Activated naive CD8-positive, alpha-beta T cell treated with anti-CD3 and anti-CD28 coated beads, Interleukin-2, amount 10 ng/mL, durations not matched to agents 7 days and 5 days (primary cell): ENCODE measurements at regions not wholly inside any gene's neighbourhood (a gene's known extent, or its start where the extent isn't known, plus 50 kb on each side); places are given as distances from the start of the nearest gene placed in this dataset.
"Not testable (repeated sequence)": the region's sequence is repeated elsewhere in the genome, so short reads cannot be mapped to it uniquely, and the experiment has no call there.

ENCODE experiments used
- ATAC-seq: fragments of 150-1000 bp; cut with Tn5 transposase; one replicate; pipeline ENCODE4 v1.10.0; 2021; ENCODE audit warnings: low read depth, moderate library complexity
- POLR2A ChIA-PET: fragments of 350-600 bp; sonication (Branson Sonifier 250); formaldehyde crosslinking; loops from one replicate; lab custom pipeline; 2021; ENCODE audit warnings: antibody characterized with exemption; lab: Charles Lee
- DNase-seq: peaks from one replicate; pipeline ENCODE4 v3.0.0; 2021
- H3K27ac Mint-ChIP-seq: one replicate; pipeline ENCODE4 v1.8.0; 2022; ENCODE audit warnings: mild to moderate bottlenecking, mixed read lengths
- H3K27me3 Mint-ChIP-seq: one replicate; pipeline ENCODE4 v1.8.0; 2022; ENCODE audit warnings: mild to moderate bottlenecking, moderate library complexity, mixed read lengths
- H3K36me3 Mint-ChIP-seq: one replicate; pipeline ENCODE4 v1.8.0; 2021; ENCODE audit warnings: mild to moderate bottlenecking, mixed read lengths
- H3K4me1 Mint-ChIP-seq: one replicate; pipeline ENCODE4 v1.8.0; 2021; ENCODE audit warnings: mixed read lengths
- H3K4me3 Mint-ChIP-seq: one replicate; pipeline ENCODE4 v1.8.0; 2022; ENCODE audit warnings: mild to moderate bottlenecking, moderate library complexity, mixed read lengths
- H3K9me3 Mint-ChIP-seq: one replicate; pipeline ENCODE4 v1.8.0; 2021; ENCODE audit warnings: mixed read lengths

- POLR2A ChIA-PET = no interaction called here
- H3K27me3 Mint-ChIP-seq = peaks cover 2% of the 10 kb centered on the region
- H3K9me3 Mint-ChIP-seq = no peaks in the 10 kb centered on the region
- no peaks in the 10 kb centered on the region for H3K4me1 Mint-ChIP-seq
- no peak overlapping the region for H3K4me3 Mint-ChIP-seq
- no peak overlapping the region for H3K27ac Mint-ChIP-seq
- no peaks in the 10 kb centered on the region for H3K36me3 Mint-ChIP-seq
- ATAC-seq = no peak
- DNase-seq = no peak
Observed at GRCh38 chr11:121881806-121882205, 234.2 kb downstream of the BLID start.

- Mint-ChIP-seq H3K4me1 (no peaks in the 10 kb centered on the region), H3K27me3 (peaks cover 2% of the 10 kb centered on the region), H3K4me3 (no peak overlapping the region), H3K36me3 (no peaks in the 10 kb centered on the region), H3K9me3 (no peaks in the 10 kb centered on the region), H3K27ac (no peak overlapping the region)
- ATAC-seq = no peak
- POLR2A ChIA-PET = no interaction called here
- DNase-seq = no peak
Observed at GRCh38 chr11:121877152-121877551, 238.9 kb downstream of the BLID start.

- Mint-ChIP-seq H3K9me3 (no peaks in the 10 kb centered on the region), H3K4me1 (no peaks in the 10 kb centered on the region), H3K4me3 (no peak overlapping the region), H3K27ac (no peak overlapping the region), H3K27me3 (no peaks in the 10 kb centered on the region), H3K36me3 (no peaks in the 10 kb centered on the region)
- POLR2A ChIA-PET = no interaction called here
- no peak for ATAC-seq
- DNase-seq = no peak
Observed at GRCh38 chr11:121873766-121874165, 242.2 kb downstream of the BLID start.

- Mint-ChIP-seq H3K27ac (no peak overlapping the region), H3K4me3 (no peak overlapping the region), H3K36me3 (no peaks in the 10 kb centered on the region), H3K27me3 (no peaks in the 10 kb centered on the region), H3K4me1 (no peaks in the 10 kb centered on the region), H3K9me3 (no peaks in the 10 kb centered on the region)
- POLR2A ChIA-PET = no interaction called here
- ATAC-seq (no peak), DNase-seq (no peak)
Observed at GRCh38 chr11:121872356-121872755, 243.7 kb downstream of the BLID start.

- H3K4me1 Mint-ChIP-seq = no peaks in the 10 kb centered on the region
- no peak overlapping the region for H3K4me3 Mint-ChIP-seq
- POLR2A ChIA-PET = no interaction called here
- DNase-seq (no peak), ATAC-seq (no peak)
- H3K27ac Mint-ChIP-seq = no peak overlapping the region
- no peaks in the 10 kb centered on the region for H3K36me3 Mint-ChIP-seq
- no peaks in the 10 kb centered on the region for H3K9me3 Mint-ChIP-seq
- H3K27me3 Mint-ChIP-seq = no peaks in the 10 kb centered on the region
Observed at GRCh38 chr11:121870206-121871045, 245.6 kb downstream of the BLID start.

GRCh38 chr11:121869478-121869877 lies 246.5 kb downstream of the BLID start:
- H3K4me3 Mint-ChIP-seq = no peak overlapping the region
- no peaks in the 10 kb centered on the region for H3K9me3 Mint-ChIP-seq
- H3K36me3 Mint-ChIP-seq = no peaks in the 10 kb centered on the region
- H3K27ac Mint-ChIP-seq = no peak overlapping the region
- DNase-seq (no peak), ATAC-seq (no peak)
- POLR2A ChIA-PET = no interaction called here
- H3K4me1 Mint-ChIP-seq = no peaks in the 10 kb centered on the region
- no peaks in the 10 kb centered on the region for H3K27me3 Mint-ChIP-seq

- H3K27me3 Mint-ChIP-seq = no peaks in the 10 kb centered on the region
- H3K4me1 Mint-ChIP-seq = no peaks in the 10 kb centered on the region
- no peak overlapping the region for H3K27ac Mint-ChIP-seq
- POLR2A ChIA-PET = no interaction called here
- no peak for ATAC-seq
- no peak overlapping the region for H3K4me3 Mint-ChIP-seq
- no peak for DNase-seq
- no peaks in the 10 kb centered on the region for H3K9me3 Mint-ChIP-seq
- no peaks in the 10 kb centered on the region for H3K36me3 Mint-ChIP-seq
Observed at GRCh38 chr11:121866754-121867153, 249.3 kb downstream of the BLID start.

GRCh38 chr11:121864660-121865059 lies 251.4 kb downstream of the BLID start:
- Mint-ChIP-seq H3K36me3 (no peaks in the 10 kb centered on the region), H3K4me1 (no peaks in the 10 kb centered on the region), H3K27ac (no peak overlapping the region), H3K4me3 (no peak overlapping the region), H3K9me3 (no peaks in the 10 kb centered on the region), H3K27me3 (no peaks in the 10 kb centered on the region)
- no peak for ATAC-seq
- DNase-seq = no peak
- POLR2A ChIA-PET = no interaction called here

GRCh38 chr11:121863126-121863525 lies 252.9 kb downstream of the BLID start:
- Mint-ChIP-seq H3K27me3 (no peaks in the 10 kb centered on the region), H3K9me3 (no peaks in the 10 kb centered on the region), H3K27ac (no peak overlapping the region), H3K4me3 (no peak overlapping the region), H3K36me3 (no peaks in the 10 kb centered on the region), H3K4me1 (no peaks in the 10 kb centered on the region)
- POLR2A ChIA-PET = no interaction called here
- no peak for DNase-seq
- ATAC-seq = no peak

- POLR2A ChIA-PET, H3K27ac Mint-ChIP-seq, H3K4me1 Mint-ChIP-seq, H3K36me3 Mint-ChIP-seq, ATAC-seq, H3K9me3 Mint-ChIP-seq, H3K27me3 Mint-ChIP-seq, DNase-seq, H3K4me3 Mint-ChIP-seq: not testable (repeated sequence)
Observed at GRCh38 chr11:121855138-121855537, 260.9 kb downstream of the BLID start.

GRCh38 chr11:121844016-121844415 lies 272.0 kb downstream of the BLID start:
- ATAC-seq = no peak
- H3K4me3 Mint-ChIP-seq = no peak overlapping the region
- H3K9me3 Mint-ChIP-seq = no peaks in the 10 kb centered on the region
- H3K4me1 Mint-ChIP-seq = no peaks in the 10 kb centered on the region
- H3K27ac Mint-ChIP-seq = no peak overlapping the region
- no peaks in the 10 kb centered on the region for H3K36me3 Mint-ChIP-seq
- POLR2A ChIA-PET = no interaction called here
- H3K27me3 Mint-ChIP-seq = no peaks in the 10 kb centered on the region
- DNase-seq = no peak

GRCh38 chr11:121842192-121842585 lies 273.8 kb downstream of the BLID start:
- no peaks in the 10 kb centered on the region for H3K9me3 Mint-ChIP-seq
- no peaks in the 10 kb centered on the region for H3K36me3 Mint-ChIP-seq
- H3K27me3 Mint-ChIP-seq = no peaks in the 10 kb centered on the region
- DNase-seq (no peak), ATAC-seq (no peak)
- H3K4me1 Mint-ChIP-seq = no peaks in the 10 kb centered on the region
- H3K4me3 Mint-ChIP-seq = no peak overlapping the region
- no peak overlapping the region for H3K27ac Mint-ChIP-seq
- POLR2A ChIA-PET = no interaction called here

GRCh38 chr11:121841487-121842191 lies 274.4 kb downstream of the BLID start:
- H3K27ac Mint-ChIP-seq = no peak overlapping the region
- POLR2A ChIA-PET = no interaction called here

GRCh38 chr11:121839781-121840180 lies 276.2 kb downstream of the BLID start:
- Mint-ChIP-seq H3K4me1 (no peaks in the 10 kb centered on the region), H3K36me3 (no peaks in the 10 kb centered on the region), H3K27me3 (no peaks in the 10 kb centered on the region), H3K4me3 (no peak overlapping the region), H3K9me3 (no peaks in the 10 kb centered on the region), H3K27ac (no peak overlapping the region)
- DNase-seq (no peak), ATAC-seq (no peak)
- POLR2A ChIA-PET = no interaction called here

More at GRCh38 chr11:121841487-121842191, 274.4 kb downstream of the BLID start:
- Mint-ChIP-seq H3K4me3 (no peak overlapping the region), H3K9me3 (no peaks in the 10 kb centered on the region), H3K36me3 (no peaks in the 10 kb centered on the region), H3K27me3 (no peaks in the 10 kb centered on the region), H3K4me1 (no peaks in the 10 kb centered on the region)
- DNase-seq (no peak), ATAC-seq (no peak)
